ENCODE measurements at regions not wholly inside any gene's neighbourhood (a gene's known extent, or its start where the extent isn't known, plus 50 kb on each side); places are given as distances from the start of the nearest gene placed in this dataset.

- CTCF ChIA-PET = no interaction called here
Observed at GRCh38 chr6:120700001-120700400, 634.3 kb downstream of the TBC1D32 start.

GRCh38 chr6:120686492-120686891 lies 647.8 kb downstream of the TBC1D32 start:
- Histone ChIP-seq H3K4me3 (ENCODE audit: low read depth, low read length, poor library complexity, severe bottlenecking) (no peak overlapping the region), H3K4me1 (ENCODE audit: insufficient read depth, low read length, poor library complexity, severe bottlenecking) (no peaks in the 10 kb centered on the region), H3K27me3 (replicated peaks; ENCODE audit: insufficient read depth, low read depth, low read length, poor library complexity) (no peaks in the 10 kb centered on the region), H3K36me3 (ENCODE audit: insufficient read depth, low read length, poor library complexity, severe bottlenecking) (no peaks in the 10 kb centered on the region), H3K9me3 (ENCODE audit: low read depth, low read length, poor library complexity, severe bottlenecking) (peaks cover 12% of the 10 kb centered on the region), H3K27ac (ENCODE audit: low read depth, low read length, poor library complexity, severe bottlenecking) (no peak overlapping the region)
- no TSS peak for BruUV-seq (replicated peaks)
- POLR2A ChIA-PET (ENCODE audit: low non-redundant PET) = no interaction called here
- TF ChIP-seq CTCF (conservative IDR thresholded peaks at IDR 0.05; ENCODE audit: low read depth, low read length) = no peak
- TF ChIP-seq EZH2 (IDR thresholded peaks at IDR 0.05; ENCODE audit: borderline replicate concordance, low read depth, low read length, poor library complexity, severe bottlenecking) = no peak
- CTCF ChIA-PET = no interaction called here
- no peak for DNase-seq (ENCODE audit: low spot score)
- intact Hi-C loops (cut with micrococcal nuclease; ENCODE audit: unreplicated experiment) = no loop called here

More at GRCh38 chr6:120700001-120700400, 634.3 kb downstream of the TBC1D32 start:
- Histone ChIP-seq H3K9me3 (ENCODE audit: low read depth, low read length, poor library complexity, severe bottlenecking) (peaks cover 10% of the 10 kb centered on the region), H3K4me3 (ENCODE audit: low read depth, low read length, poor library complexity, severe bottlenecking) (no peak overlapping the region), H3K4me1 (ENCODE audit: insufficient read depth, low read length, poor library complexity, severe bottlenecking) (no peaks in the 10 kb centered on the region), H3K27ac (ENCODE audit: low read depth, low read length, poor library complexity, severe bottlenecking) (no peak overlapping the region), H3K27me3 (replicated peaks; ENCODE audit: insufficient read depth, low read depth, low read length, poor library complexity) (no peaks in the 10 kb centered on the region), H3K36me3 (ENCODE audit: insufficient read depth, low read length, poor library complexity, severe bottlenecking) (no peaks in the 10 kb centered on the region)
- intact Hi-C loops (cut with micrococcal nuclease; ENCODE audit: unreplicated experiment) = no loop called here
- TF ChIP-seq EZH2 (IDR thresholded peaks at IDR 0.05; ENCODE audit: borderline replicate concordance, low read depth, low read length, poor library complexity, severe bottlenecking) (no peak), CTCF (conservative IDR thresholded peaks at IDR 0.05; ENCODE audit: low read depth, low read length) (no peak)
- DNase-seq (ENCODE audit: low spot score) = no peak
- BruUV-seq (replicated peaks) = no TSS peak
- POLR2A ChIA-PET (ENCODE audit: low non-redundant PET) = interaction anchor here (0.7 kb wide), 1 partner anchor 10 kb away, joined by 4 read pairs; no protein-coding TSS in a partner anchor

GRCh38 chr6:120682145-120682544 lies 652.1 kb downstream of the TBC1D32 start:
- Histone ChIP-seq H3K4me3 (ENCODE audit: low read depth, low read length, poor library complexity, severe bottlenecking) (no peak overlapping the region), H3K36me3 (ENCODE audit: insufficient read depth, low read length, poor library complexity, severe bottlenecking) (no peaks in the 10 kb centered on the region), H3K9me3 (ENCODE audit: low read depth, low read length, poor library complexity, severe bottlenecking) (peaks cover 6% of the 10 kb centered on the region), H3K27me3 (replicated peaks; ENCODE audit: insufficient read depth, low read depth, low read length, poor library complexity) (no peaks in the 10 kb centered on the region), H3K27ac (ENCODE audit: low read depth, low read length, poor library complexity, severe bottlenecking) (no peak overlapping the region), H3K4me1 (ENCODE audit: insufficient read depth, low read length, poor library complexity, severe bottlenecking) (no peaks in the 10 kb centered on the region)
- TF ChIP-seq EZH2 (IDR thresholded peaks at IDR 0.05; ENCODE audit: borderline replicate concordance, low read depth, low read length, poor library complexity, severe bottlenecking) = no peak
- DNase-seq (ENCODE audit: low spot score) = no peak
- BruUV-seq (replicated peaks) = no TSS peak
- intact Hi-C loops (cut with micrococcal nuclease; ENCODE audit: unreplicated experiment) = no loop called here
- ChIA-PET POLR2A (ENCODE audit: low non-redundant PET) (no interaction called here), CTCF (no interaction called here)

- Histone ChIP-seq H3K27me3 (replicated peaks; ENCODE audit: insufficient read depth, low read depth, low read length, poor library complexity) (no peaks in the 10 kb centered on the region), H3K4me3 (ENCODE audit: low read depth, low read length, poor library complexity, severe bottlenecking) (no peak overlapping the region), H3K27ac (ENCODE audit: low read depth, low read length, poor library complexity, severe bottlenecking) (no peak overlapping the region), H3K4me1 (ENCODE audit: insufficient read depth, low read length, poor library complexity, severe bottlenecking) (no peaks in the 10 kb centered on the region), H3K36me3 (ENCODE audit: insufficient read depth, low read length, poor library complexity, severe bottlenecking) (no peaks in the 10 kb centered on the region), H3K9me3 (ENCODE audit: low read depth, low read length, poor library complexity, severe bottlenecking) (peaks cover 10% of the 10 kb centered on the region)
- TF ChIP-seq CTCF (conservative IDR thresholded peaks at IDR 0.05; ENCODE audit: low read depth, low read length) = no peak
- TF ChIP-seq EZH2 (IDR thresholded peaks at IDR 0.05; ENCODE audit: borderline replicate concordance, low read depth, low read length, poor library complexity, severe bottlenecking) = no peak
- no peak for DNase-seq (ENCODE audit: low spot score)
- CTCF ChIA-PET = no interaction called here
- intact Hi-C loops (cut with micrococcal nuclease; ENCODE audit: unreplicated experiment) = no loop called here
- POLR2A ChIA-PET (ENCODE audit: low non-redundant PET) = no interaction called here
- no TSS peak for BruUV-seq (replicated peaks)
Observed at GRCh38 chr6:120681204-120681603, 653.1 kb downstream of the TBC1D32 start.
